ENCODE measurements at regions not wholly inside any gene's neighbourhood (a gene's known extent, or its start where the extent isn't known, plus 50 kb on each side); places are given as distances from the start of the nearest gene placed in this dataset.

DNA sequence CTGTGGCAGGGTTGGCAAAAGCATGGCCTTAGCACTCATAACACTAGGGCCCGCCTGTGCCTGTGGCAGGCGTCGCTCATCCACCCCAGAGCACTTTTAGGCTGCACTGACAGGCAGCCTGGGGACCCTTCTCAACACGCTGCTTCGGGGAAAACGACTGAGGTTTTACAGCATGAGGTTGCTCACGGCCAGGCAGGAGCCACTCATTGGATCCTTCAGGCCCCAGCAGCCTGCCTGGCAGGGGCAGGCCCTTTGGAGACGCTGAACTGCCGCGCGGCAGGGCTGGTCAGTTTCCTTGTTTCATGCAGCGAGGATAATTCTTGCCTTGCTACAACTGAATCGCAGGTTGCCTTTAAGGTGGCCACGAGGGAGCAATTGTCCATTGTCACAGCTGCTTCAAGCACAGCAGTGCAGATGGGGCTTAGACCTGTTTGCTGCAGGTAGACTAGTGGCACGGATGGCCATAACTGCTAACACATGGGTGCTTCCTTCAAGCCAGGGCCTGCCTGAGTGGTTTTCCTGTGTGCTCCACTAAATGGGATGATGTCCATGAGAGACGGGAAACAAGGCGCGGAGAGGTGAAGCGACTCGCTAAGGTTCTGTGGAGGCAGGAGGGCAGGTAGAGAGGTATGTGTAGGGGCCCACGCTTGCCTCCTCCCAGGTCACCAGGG, 49.9 kb upstream of the HS6ST1 start:
- no peak for DNase-seq (ENCODE audit: low read depth in 2 of 2)

DNA sequence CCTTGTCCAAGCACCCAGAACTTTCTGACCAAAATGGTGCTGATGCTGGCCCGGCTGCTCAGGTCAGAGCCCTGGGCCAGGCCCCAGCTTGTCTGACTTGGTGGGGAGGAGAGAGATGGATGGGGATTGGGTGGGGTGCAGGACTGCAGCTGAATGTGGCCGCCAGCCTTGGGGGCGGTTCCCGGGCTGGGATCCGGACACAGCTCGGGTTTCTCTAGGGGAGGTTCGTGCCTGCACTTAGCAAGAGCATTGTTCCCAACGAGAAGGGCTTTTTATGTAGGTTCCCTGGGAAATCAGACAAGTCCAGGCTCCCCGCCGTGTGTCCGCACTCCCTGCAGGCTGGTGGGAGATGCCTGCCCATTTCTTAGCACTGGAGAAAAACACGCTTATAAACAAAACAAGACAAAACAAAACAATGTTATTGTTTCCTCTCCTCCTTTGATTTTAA, 50.5 kb upstream of the HS6ST1 start:
- no peak for DNase-seq (ENCODE audit: low read depth in 2 of 2)

DNA sequence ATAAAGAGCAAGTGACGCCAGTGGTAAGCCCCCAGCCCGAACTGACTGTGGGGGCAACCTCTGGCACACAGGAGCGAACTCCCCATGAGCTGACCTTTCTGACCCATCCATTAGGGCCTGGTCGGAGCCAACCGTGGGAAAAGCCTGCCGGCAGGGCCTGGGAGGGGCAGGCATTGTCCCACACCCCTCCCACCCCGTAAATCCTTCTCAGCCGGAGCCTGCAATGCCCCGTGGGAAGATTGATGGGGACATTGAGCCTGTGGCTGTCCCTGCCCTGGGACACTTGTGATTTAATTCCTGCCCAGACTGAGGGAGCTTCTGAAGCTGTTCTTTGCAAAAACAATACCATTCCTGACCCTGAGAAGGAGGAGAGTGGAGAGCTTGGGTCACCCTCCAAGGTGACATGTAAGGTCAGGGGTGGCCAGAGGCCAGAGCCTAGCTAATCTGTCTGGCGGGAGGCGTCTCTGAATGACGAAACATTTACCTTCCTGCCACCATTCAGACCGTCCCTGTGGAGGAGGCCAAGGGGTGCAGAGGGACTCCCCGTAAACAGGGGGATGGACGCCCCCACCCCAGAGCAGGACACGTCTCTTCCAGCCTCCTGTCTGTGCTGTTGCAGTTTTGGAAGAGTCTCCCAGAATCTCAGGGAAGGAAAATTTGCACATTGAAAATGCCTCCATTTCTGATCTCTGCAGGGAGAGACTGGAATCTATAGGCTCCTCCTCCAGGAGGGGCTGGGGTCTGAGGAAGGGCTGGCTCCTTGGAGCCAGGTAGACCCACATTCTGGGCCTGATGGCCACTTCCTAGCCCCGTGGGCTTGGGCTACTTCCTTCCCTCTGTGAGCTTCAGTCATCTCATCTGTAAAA, 51.2 kb upstream of the HS6ST1 start:
- DNase-seq (ENCODE audit: low read depth in 2 of 2), result no peak

DNA sequence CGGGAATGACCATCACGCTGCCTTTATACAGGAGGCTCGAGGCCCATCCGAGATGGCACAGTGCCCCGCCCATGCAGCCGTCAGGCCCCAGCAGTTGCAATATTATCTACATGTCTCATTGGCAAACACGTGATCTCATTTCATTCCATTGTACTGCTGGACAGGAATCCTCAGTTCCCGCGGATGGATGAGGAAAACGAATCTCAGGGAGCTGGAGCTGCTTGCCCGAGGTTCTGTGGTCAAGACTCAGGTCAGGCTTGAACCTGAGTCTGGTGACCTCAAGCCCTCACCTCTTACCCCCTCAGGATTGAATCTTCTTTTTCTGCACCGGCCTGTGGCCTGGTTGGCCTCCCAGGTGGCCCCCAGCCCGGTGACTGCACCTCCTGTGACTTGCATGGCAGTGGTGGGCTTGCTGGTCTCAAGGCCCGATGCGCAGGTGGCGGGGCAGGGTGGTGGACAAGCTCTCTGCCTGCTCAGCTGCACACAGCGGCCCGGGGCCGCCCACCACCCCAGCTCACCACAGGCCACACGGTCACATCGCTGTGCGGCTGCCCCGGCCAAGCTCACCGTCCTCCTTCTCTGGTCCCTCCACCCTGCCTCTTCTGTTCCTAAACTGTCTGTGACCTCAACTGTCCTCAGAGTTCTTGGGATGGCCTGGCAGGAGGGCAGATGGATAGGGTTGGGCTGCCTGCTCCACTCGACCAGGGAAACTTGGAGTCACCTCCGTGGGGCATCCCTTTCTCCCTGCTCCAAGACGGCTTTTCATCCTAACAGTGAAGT, 52.0 kb upstream of the HS6ST1 start:
- no peak for DNase-seq (ENCODE audit: low read depth in 2 of 2)

DNA sequence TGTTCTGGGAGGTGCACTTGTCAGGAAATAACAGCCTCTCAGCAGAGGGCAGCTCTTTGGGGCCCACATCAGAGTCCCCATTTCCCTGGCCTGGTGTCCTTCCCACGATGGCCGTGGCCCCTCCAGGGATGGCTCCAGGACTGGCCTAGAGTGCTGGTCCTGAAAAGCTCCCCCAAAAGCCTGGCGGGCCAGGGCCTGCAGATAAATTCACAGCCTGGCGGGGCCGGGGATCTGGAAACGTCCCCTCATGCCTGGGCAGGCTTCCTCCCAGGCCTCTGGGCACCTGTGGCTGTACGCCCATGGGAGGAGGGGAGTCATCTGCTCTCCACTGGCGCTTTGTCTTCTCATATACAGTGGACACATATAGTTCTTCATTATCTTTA, 52.6 kb upstream of the HS6ST1 start:
- no peak for DNase-seq (ENCODE audit: low read depth in 2 of 2)

DNA sequence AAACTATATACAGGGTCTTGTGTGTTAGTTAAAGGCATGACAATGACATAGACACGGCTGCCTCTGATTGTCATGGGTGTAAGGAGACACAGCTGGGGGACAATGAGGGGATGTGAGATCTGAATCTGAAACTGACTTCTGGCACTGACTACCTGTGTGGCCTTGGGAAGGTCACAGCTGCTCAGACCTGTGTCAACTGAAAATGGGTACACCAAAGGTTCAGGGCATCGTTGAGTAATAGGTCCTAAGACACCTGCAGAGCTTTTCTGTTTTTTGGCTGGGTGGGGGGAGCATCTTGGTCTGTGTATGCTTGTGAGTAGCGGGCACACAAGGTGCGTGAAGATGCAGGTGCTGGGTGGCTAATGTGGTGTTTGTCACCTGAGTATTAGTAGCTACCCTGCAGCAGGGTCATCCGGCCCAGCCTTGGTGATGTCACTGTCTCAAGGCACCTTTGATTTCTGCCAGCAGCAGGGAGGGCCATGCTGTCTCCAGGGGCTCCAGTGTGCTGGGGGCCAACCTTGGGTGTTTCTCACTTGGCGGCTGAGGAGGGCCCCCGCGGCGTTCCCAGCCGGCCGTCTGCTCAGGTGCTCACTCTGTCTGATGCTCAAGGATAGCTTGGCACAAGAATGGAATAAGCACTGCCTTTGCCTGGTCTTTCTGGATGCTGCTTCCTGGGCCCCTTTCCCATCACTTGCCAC, 53.1 kb upstream of the HS6ST1 start:
- DNase-seq (ENCODE audit: low read depth in 2 of 2), result no peak

DNA sequence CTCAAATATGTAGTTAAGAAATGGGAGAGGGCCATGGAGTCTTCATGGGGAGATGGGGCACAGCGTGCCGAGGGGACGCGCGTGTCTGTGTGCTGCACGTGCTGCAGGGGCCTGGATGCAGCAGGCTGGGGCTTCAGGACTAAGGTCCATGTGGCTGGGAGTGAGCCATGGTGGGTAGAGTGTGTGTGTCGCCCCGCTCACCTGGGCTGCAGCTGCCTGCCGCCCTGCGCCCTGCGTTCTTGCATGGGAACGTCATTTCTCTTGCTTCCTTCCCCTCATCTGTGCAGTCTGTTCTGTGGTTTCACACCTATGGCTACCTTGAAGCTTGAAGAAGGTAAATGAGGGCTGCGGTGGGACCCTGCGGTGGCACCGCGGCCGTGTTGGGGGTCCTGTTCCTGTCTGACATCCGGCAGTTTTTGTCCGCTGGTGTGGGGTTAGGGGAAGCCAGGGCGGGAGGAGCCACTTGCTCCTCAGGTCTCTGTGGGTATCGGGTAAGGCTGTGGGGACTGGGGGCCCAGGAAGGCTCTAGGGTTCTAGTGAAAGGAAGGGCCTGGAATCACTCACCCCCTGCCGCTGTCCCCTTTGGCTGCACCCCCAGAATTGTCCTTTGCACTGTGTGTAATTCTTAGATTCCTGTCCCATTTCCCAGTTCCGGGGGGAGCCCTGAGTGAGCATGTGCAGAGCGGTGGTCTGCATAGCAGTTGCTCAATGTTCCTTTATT, 54.1 kb upstream of the HS6ST1 start:
- no peak for DNase-seq (ENCODE audit: low read depth in 2 of 2)

DNA sequence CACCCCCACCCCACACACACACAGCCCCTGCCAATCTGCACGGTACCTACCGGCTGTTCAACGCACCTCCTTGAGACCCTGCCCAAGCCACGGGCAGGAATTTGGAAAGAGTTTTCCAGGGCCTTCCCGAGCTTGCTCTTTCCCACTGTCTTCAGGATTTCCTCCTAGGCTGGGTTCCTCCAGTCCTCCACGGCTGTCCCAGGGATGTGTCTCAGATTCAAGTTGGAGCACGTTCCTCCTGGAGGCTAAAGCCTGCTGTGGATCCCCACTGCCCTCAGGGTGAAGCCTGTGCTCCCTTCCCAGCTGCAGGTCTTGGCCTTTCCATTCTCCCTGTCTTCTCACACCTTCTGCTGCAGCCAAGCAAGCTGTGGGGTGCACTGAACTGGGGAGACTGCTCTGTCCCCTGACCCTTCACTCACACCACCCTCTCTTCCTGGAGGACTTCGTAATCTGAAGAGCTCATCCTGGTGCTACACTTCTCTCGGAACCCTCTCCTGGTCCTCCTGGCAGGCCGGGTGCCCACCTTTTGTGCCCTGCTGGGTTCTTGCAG, 54.9 kb upstream of the HS6ST1 start:
- DNase-seq (ENCODE audit: low read depth in 2 of 2), result no peak

DNA sequence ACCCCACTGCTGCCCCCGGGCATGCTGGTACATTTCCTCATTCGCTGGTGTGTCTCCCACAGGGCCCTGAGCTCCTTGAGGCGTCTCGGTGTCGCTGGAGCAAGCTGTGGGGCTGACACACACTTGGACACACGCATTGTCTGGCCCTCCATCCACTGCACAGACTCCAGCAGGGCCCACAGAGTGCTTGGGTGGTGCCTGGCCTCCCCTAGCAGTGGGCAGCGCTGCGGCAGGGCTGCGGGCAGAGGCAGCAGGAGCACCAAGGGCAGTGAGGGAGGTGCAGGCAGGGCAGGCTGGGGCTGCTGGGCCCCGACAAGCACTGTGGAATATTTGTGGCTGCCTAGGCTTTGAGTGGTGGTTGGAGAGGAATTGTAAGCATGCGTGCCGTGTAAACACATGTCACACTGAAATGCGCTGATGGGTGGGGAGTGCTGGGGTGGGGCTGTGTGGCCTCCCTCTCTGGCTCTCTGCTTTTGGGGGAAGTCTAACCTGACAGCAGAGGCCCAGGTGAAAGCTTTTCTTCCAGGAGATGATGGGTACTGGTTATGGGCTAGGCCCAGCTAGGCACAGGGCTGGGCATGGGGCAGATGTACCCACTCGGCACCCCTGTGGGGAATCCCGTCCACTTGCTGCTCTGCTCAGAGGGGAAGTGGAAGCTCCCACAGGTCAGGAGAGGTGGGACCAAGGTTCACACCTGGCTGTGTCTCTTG, 55.5 kb upstream of the HS6ST1 start:
- no peak for DNase-seq (ENCODE audit: low read depth in 2 of 2)

DNA sequence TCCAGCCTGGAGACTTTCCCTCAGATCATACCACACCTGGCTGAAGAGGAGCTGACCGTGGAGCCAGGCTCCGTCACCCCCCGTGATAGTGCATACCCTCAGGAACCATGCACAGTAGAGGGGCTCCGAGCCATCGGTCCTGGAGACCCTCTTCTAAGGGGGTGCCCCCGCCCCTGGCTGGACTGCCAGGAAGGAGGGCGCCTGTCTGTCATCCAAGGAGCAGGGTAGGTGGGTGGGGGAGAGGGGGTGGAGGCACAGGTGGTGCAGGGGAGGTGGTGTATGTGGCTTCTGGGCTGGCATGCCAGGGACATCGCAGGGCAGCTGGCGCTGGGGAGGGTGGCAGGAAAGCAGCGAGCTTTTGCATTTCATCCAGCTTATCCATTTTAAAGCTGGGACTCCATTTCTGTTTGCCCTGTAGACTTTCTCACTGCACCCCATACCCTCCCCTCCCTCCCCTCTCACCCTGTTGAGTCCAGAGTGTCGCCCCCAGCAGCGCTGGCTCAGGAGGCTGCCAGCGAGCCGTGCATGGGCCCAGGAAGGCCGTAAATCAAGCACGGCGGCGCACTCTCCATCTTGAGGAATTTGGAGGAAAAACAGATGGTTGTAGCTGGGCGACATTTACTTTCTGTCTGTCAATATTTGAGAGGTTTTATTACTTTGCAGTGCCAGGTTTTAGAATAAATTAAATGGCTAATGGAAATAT, 56.2 kb upstream of the HS6ST1 start:
- DNase-seq (ENCODE audit: low read depth in 2 of 2), result no peak

DNA sequence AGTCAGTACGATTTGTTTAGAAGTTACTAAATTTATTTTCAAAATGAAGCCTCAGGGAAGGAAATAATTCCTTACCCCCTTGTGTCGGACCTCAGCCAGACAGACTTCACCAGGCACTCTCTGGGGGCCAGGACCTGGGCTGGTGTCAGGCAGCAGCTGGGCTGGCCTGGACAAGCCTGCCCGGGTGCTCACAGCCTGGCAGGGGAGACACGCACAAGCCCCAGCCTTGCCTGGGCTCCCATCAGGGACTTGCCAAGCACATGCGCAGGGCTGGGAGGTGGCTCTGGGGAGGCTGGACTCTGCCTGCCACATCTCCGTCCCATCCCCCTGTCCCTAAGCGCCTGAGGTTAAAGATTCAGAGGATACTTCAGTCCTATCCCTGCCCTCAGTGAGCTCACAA, 56.8 kb upstream of the HS6ST1 start:
- DNase-seq (ENCODE audit: low read depth in 2 of 2), result no peak

DNA sequence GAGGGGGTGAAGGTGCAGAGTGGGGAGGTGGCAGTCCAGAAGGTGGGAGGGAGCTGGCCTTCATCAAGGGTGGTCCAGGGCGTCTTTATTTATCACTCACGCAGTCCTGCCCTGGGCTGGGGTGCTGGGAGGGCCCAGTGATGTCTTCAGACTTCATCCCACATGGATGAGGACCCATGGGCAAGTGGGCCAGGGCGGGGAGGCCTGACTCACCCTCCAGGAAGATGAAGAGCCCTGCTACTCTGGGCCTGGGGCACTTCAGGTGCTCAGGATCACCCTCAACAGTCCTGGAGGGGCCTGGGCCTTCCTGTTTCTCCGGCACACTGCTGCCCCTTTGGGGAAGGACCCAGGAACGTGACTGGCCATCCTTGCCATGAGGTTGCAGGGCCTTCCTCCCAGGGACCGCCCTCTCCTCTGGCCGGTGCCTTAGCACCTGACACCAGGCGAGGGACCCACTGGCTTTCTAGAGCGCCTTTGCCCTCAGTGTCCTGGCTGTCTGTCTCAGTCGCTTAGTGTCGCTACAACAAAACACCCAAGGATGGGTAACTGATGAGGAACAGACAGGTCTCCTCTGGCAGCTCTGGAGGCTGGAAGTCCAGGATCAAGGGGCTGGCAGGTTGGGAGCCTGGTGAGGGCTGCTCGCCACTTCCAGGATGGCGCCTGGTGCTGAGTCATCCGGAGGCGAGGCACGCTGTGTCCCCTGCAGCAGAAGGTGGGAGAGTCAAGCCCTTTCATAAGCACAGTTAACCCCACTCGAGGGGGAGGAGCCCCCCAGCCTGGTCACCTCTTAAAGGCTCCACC, 57.8 kb upstream of the HS6ST1 start:
- no peak for DNase-seq (ENCODE audit: low read depth in 2 of 2)

DNA sequence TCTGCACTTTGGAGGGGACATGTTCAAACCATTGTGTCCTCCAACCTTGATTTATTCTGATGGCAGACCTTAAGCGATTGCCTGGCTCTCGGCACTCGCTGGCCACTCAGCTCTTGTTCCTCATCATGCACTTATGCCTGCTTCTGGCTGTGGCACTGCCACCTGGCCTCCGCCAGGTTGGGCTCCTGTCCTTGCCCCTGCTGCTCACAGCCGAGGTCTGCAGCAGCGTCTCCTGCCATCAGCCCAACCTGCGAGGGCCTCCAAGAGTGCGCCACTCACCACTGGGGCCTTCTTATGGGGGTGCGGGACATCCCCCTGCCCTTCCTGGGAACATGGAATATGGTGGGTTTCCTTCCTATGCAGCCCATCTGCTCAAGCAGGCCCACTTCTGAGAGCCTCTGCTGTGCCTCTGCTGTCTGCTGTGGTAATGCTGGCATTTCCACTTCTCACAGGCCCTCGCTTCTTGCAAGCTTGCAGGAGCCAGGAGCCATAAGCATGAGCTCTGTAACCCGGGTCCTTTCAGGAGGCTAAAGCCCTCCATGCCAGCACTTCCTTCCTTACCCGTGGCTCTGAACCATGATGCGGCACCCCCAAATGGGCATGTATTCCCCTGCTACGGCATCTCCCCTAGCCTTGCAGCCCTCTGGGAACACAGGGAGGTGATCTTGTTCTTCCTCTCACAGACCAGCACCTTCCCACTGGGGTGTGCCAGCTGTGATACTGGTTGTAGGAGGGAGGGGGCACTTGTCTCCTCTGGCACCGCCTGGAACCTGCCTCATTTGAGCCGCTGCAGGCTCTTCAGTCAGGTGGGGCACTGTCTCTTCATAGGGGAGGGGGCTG, 58.6 kb upstream of the HS6ST1 start:
- no peak for DNase-seq (ENCODE audit: low read depth in 2 of 2)

DNA sequence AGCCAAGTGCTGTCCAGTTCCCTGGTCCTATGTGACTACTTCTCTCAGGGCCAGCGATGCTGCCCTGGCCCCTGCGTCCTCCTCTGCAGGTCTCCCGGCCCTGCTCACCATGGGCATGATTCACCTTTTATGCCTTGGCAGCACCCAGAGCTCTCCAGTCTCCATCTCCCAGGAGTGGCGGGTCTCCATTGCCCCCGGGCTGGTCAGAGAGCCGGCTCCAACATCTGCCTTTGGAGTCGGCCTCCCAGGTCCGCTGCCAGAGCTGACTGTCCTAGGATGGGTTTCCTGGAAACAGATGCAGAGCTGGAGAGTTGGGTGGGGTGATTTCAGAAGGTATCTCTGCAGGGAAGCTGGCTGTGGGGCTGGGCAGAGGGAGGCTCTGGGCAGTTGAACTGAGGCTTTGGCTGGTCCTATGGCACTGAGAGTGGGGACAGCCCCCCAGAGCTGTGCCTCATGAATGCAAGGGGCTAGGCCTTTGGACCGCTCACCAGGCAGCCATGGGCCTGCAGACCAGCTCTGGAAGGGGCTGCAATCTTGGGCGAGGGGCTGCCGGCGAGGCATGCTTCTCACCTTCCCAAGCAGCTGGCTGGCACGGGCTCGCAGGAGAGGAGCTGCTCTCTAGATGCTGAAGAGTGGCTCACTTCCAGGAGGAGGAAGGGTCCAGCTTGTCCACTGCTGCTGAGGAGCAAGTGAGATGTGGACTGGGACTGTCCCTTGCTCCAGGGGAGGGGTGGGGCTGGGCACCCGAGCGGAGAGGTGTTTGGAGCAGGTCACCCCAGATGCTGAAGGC, 59.8 kb upstream of the HS6ST1 start:
- no peak for DNase-seq (ENCODE audit: low read depth in 2 of 2)

DNA sequence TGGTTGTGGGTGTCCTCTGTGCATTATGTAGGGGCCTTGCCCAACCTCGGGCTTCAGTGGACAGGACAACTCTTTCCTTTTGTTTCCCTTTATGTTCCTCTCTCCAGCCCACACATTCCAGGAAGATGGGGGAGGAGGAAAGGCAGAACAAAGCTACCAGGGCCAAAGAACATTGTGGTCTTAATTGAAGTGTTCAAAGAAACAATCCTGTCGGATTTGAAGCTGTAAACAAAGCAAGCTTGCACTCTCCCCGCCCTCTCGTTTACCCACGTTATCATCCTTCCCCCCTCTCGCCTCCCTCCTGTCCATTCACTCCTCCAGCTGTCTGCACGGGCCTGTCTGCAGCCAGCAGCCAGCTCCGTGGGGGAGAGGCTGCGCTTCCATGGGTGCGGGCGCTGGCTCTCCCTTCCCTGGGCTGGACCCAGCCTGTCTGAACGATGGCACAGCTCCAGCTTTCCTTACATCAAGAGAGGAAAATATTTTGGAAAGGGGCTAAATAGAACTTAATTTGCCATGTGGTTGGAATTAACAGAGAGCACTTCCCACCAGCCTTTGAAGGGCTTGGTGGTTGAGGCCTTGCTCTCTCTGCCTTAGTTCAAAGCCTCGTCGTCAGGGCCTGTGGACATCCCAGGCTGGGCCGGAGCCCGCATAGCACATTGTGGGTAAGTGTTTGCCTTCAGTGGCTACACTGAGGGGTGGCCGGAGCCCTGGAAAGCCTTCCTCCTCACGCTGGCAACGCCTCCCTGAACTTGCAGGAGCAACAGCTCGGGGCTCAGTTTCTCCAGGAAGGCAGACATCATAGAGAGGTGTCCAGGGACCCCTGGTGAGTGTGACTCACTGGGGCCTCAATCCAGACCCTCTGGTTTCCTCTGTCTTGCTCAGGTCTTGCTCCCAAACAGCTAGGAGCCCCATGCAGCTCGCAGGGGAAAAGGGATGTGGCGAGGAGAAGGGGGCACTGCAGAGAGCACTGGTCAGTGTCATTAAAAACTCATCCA, 60.6 kb upstream of the HS6ST1 start:
- no peak for DNase-seq (ENCODE audit: low read depth in 2 of 2)
